Hindlimb muscle (tissue), 1 donor: ENCODE measurements at regions not wholly inside any gene's neighbourhood (a gene's known extent, or its start where the extent isn't known, plus 50 kb on each side); places are given as distances from the start of the nearest gene placed in this dataset.

Experiments
- DNase-seq: peaks from one replicate; pipeline ENCODE4 v3.0.0-alpha.2; 2013

GRCh38 chr3:163048881-163049280, 1552.3 kb downstream of the OTOL1 start:
- no peak for DNase-seq

- peak; percentile 11 for DNase-seq
Measured at GRCh38 chr3:163056874-163057497, 1560.4 kb downstream of the OTOL1 start.

GRCh38 chr3:163058031-163058854, 1561.6 kb downstream of the OTOL1 start:
- DNase-seq: peak; percentile 6

- DNase-seq: no peak
Measured at GRCh38 chr3:163071713-163072112, 1575.1 kb downstream of the OTOL1 start.
